HCT116 (cell line): ENCODE measurements at regions not wholly inside any gene's neighbourhood (a gene's known extent, or its start where the extent isn't known, plus 50 kb on each side); places are given as distances from the start of the nearest gene placed in this dataset.
A peak's percentile ranks its signal among the peaks of the same experiment; 100 is the strongest.

Experiments
- ATAC-seq: fragments of 200-7000 bp; cut with Tn5 transposase; 2 replicates; pipeline ENCODE4 v1.9.1; 2020; ENCODE audit warnings: mild to moderate bottlenecking, moderate library complexity
- BruUV-seq: library from RNA; stranded (reverse); fragments of 400-500 nt; replicated peaks from 2 replicates; lab custom pipeline; 2021; lab: Mats Ljungman, UMichigan
- CTCF ChIA-PET: fragments of 300-600 bp; sonication (Branson Sonifier 250); formaldehyde crosslinking; loops from one replicate; lab custom pipeline; 2021; ENCODE audit warnings: antibody characterized with exemption; lab: Charles Lee
- POLR2A ChIA-PET: fragments of 300-600, 350-600 bp; sonication (Branson Sonifier 250); formaldehyde crosslinking; loops from one replicate; lab custom pipeline; 2021; ENCODE audit warnings: antibody characterized with exemption; lab: Charles Lee
- RAD21 ChIA-PET, 2 experiments: fragments of 300-600 bp; sonication (Branson Sonifier 250); formaldehyde crosslinking; loops; one replicate each; lab custom pipeline; 2023; ENCODE audit warnings: low total read pairs in 2 of 2; ENCODE audit not compliant: uncharacterized antibody in 2 of 2, unreplicated experiment in 2 of 2, low non-redundant PET in 1 of 2; lab: Charles Lee
- DNase-seq: peaks from one replicate; pipeline ENCODE4 v3.0.0-alpha.2; 2010; ENCODE audit warnings: low read depth, low spot score
- H2AFZ ChIP-seq: fragments of 200-600 bp; shearing (Covaris generic), sonication (generic); 2 replicates; pipeline ENCODE4 v1.6.1; 2017; ENCODE audit warnings: low read depth, mixed run types, mixed read lengths, antibody characterized with exemption, low read length; ENCODE audit not compliant: poor library complexity, severe bottlenecking
- H3K27ac ChIP-seq: 2 replicates; pipeline ENCODE4 v1.5.1; 2012; ENCODE audit warnings: low read depth, low read length
- H3K27me3 ChIP-seq: fragments of 200-600 bp; sonication (generic); 2 replicates; pipeline ENCODE4 v1.6.1; 2016; ENCODE audit warnings: mixed run types, low read length, mixed read lengths; ENCODE audit not compliant: insufficient read depth
- H3K36me3 ChIP-seq, 2 experiments: fragments of 200-500 bp in 1 of 2; fragments of 200-600 bp in 1 of 2; sonication (Bioruptor generic) in 1 of 2; sonication (generic) in 1 of 2; 2 replicates each; pipeline versions ENCODE4 v1.5.1 to v1.6.1; 2014 to 2016; ENCODE audit warnings: low read length in 2 of 2, inconsistent platforms in 1 of 2, mixed read lengths in 1 of 2, mixed run types in 1 of 2; ENCODE audit not compliant: insufficient read depth in 2 of 2, control insufficient read depth in 1 of 2
- H3K4me1 ChIP-seq, 2 experiments: fragments of 200-600 bp in 1 of 2; sonication (generic) in 1 of 2; 2 replicates each; pipeline versions ENCODE4 v1.5.1 to v1.6.1; 2012 to 2017; ENCODE audit warnings: low read length in 2 of 2, inconsistent platforms in 1 of 2, mild to moderate bottlenecking in 1 of 2, mixed read lengths in 1 of 2, mixed run types in 1 of 2, moderate library complexity in 1 of 2; ENCODE audit not compliant: insufficient read depth in 2 of 2, control insufficient read depth in 1 of 2
- H3K4me2 ChIP-seq: fragments of 200-600 bp; sonication (generic); 2 replicates; pipeline ENCODE4 v1.6.1; 2017; ENCODE audit warnings: mixed run types, low read length, mixed read lengths
- H3K4me3 ChIP-seq, 2 experiments: fragments of 200-600 bp in 1 of 2; sonication (generic) in 1 of 2; replicated peaks in 1 of 2; 2 replicates each; pipeline ENCODE4 v1.5.1; 2011 to 2016; ENCODE audit warnings: low read length in 2 of 2, control low read depth in 1 of 2, low read depth in 1 of 2, mild to moderate bottlenecking in 1 of 2, mixed read lengths in 1 of 2, mixed run types in 1 of 2
- H3K79me2 ChIP-seq: fragments of 200-600 bp; sonication (generic); 2 replicates; pipeline ENCODE4 v1.6.1; 2017; ENCODE audit warnings: mild to moderate bottlenecking, mixed run types, low read length, moderate library complexity, mixed read lengths; ENCODE audit not compliant: insufficient read depth
- H3K9ac ChIP-seq: fragments of 200-600 bp; sonication (generic); 2 replicates; pipeline ENCODE4 v1.6.1; 2016; ENCODE audit warnings: low read length, mixed read lengths
- H3K9me2 ChIP-seq: fragments of 200-600 bp; sonication (generic), shearing (Covaris generic); 2 replicates; pipeline ENCODE4 v1.6.1; 2017; ENCODE audit warnings: mixed run types, mild to moderate bottlenecking, moderate library complexity; ENCODE audit not compliant: insufficient read depth
- H3K9me3 ChIP-seq, 2 experiments: fragments of 200-500 bp in 1 of 2; fragments of 200-600 bp in 1 of 2; sonication (Bioruptor generic) in 1 of 2; sonication (generic) in 1 of 2; 2 replicates each; pipeline ENCODE4 v1.6.1; 2014 to 2017; ENCODE audit warnings: low read length in 2 of 2, mixed read lengths in 2 of 2, inconsistent platforms in 1 of 2, low read depth in 1 of 2, mild to moderate bottlenecking in 1 of 2, mixed run types in 1 of 2, moderate library complexity in 1 of 2; ENCODE audit not compliant: control insufficient read depth in 1 of 2, insufficient read depth in 1 of 2
- H4K20me1 ChIP-seq: fragments of 200-600 bp; sonication (generic), shearing (Covaris generic); 2 replicates; pipeline ENCODE4 v1.6.1; 2017; ENCODE audit warnings: mixed run types, mild to moderate bottlenecking, moderate library complexity; ENCODE audit not compliant: insufficient read depth
- CBX3 ChIP-seq: IDR thresholded peaks from 2 replicates; pipeline ENCODE4 v1.6.1; 2012; ENCODE audit warnings: low read depth
- CEBPB ChIP-seq: IDR thresholded peaks from 2 replicates; pipeline ENCODE4 v1.6.1; 2012; ENCODE audit warnings: low read depth
- EGR1 ChIP-seq: IDR thresholded peaks from 2 replicates; pipeline ENCODE4 v1.6.1; 2012; ENCODE audit warnings: low read depth
- ELF1 ChIP-seq: IDR thresholded peaks from 2 replicates; pipeline ENCODE4 v1.6.1; 2012; ENCODE audit warnings: low read depth, borderline replicate concordance
- EZH2 ChIP-seq: fragments of 200-600 bp; sonication (generic); IDR thresholded peaks from 2 replicates; pipeline ENCODE4 v1.6.1; 2017; ENCODE audit warnings: antibody characterized with exemption, mixed run types
- FOSL1 ChIP-seq: IDR thresholded peaks from 2 replicates; pipeline ENCODE4 v1.6.1; 2012; ENCODE audit warnings: low read depth
- POLR2AphosphoS5 ChIP-seq: IDR thresholded peaks from 2 replicates; pipeline ENCODE4 v1.6.1; 2011; ENCODE audit warnings: mild to moderate bottlenecking, low read depth, low read length, moderate library complexity
- RAD21 ChIP-seq: IDR thresholded peaks from 2 replicates; pipeline ENCODE4 v1.6.1; 2012; ENCODE audit warnings: low read depth, mild to moderate bottlenecking
- SP1 ChIP-seq: IDR thresholded peaks from 2 replicates; pipeline ENCODE4 v1.6.1; 2012; ENCODE audit warnings: low read depth
- TCF7L2 ChIP-seq: IDR thresholded peaks from 2 replicates; pipeline ENCODE4 v1.7.0; 2011; ENCODE audit warnings: borderline replicate concordance, inconsistent platforms; ENCODE audit not compliant: insufficient read depth, insufficient read length; ENCODE audit errors: extremely low read depth
- ZFX ChIP-seq: fragments of 450-650 bp; IDR thresholded peaks from 2 replicates; pipeline ENCODE4 v1.6.1; 2017
- ZNF274 ChIP-seq: fragments of 200-500 bp; sonication (Bioruptor generic); IDR thresholded peaks from 2 replicates; pipeline ENCODE4 v1.6.1; 2014; ENCODE audit warnings: mild to moderate bottlenecking, low read depth, low read length, inconsistent platforms
- intact Hi-C: fragments of 100-400 bp; cut with micrococcal nuclease; formaldehyde crosslinking; loops from 2 replicates; pipeline ENCODE4 v1.10.0; 2022
- TF ChIP-seq, protein P1 (sequence below): IDR thresholded peaks from 2 replicates; pipeline ENCODE4 v1.6.1; 2012; ENCODE audit warnings: low read depth
- TF ChIP-seq, protein P2 (sequence below): IDR thresholded peaks from 2 replicates; pipeline ENCODE4 v1.6.1; 2011; ENCODE audit warnings: mild to moderate bottlenecking, low read length, moderate library complexity; ENCODE audit not compliant: insufficient replicate concordance; ENCODE audit errors: extremely low read depth

DNA sequence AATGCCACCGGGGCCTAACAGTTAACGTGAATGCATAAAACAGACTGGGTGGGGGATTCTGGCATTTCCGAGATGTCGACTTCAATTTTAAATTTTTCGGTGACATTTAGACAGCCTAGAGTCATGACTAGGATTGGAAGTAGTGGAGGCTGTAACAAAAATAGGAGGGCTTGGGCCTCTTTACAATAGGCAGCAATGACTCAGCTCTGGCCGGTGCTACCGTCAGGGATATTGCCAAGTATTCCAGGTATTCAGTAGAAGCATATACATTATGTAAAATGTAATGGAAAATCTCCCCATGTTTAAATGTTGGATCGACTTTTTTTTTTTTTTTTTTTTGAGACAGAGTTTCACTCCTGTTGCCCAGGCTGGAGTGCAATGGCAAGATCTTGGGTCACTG, 136.2 kb upstream of the STMND1 start:
- ATAC-seq: no peak
- no TSS peak for BruUV-seq
- Histone ChIP-seq H3K9me3 (no peaks in the 10 kb centered on the region), H2AFZ (peak overlapping the region; percentile 96), H3K4me2 (no peak overlapping the region), H3K9me2 (no peaks in the 10 kb centered on the region), H4K20me1 (no peaks in the 10 kb centered on the region), H3K4me1 (peaks cover 2 to 8% of the 10 kb centered on the region in 2 experiments; a peak in 3 of 4 replicates), H3K27ac (no peak overlapping the region), H3K9ac (no peak overlapping the region), H3K4me3 (no peak overlapping the region), H3K79me2 (no peaks in the 10 kb centered on the region), H3K27me3 (peaks cover 8% of the 10 kb centered on the region; the same call in 1 of the 2 replicates), H3K36me3 (no peaks in the 10 kb centered on the region)
- TF ChIP-seq TCF7L2 (no peak), FOSL1 (no peak), SP1 (no peak), CBX3 (no peak), EGR1 (no peak), POLR2AphosphoS5 (no peak), CEBPB (no peak), EZH2 (no peak), RAD21 (no peak), ELF1 (no peak), ZNF274 (no peak), ZFX (no peak)
- TF ChIP-seq, protein P1, sequence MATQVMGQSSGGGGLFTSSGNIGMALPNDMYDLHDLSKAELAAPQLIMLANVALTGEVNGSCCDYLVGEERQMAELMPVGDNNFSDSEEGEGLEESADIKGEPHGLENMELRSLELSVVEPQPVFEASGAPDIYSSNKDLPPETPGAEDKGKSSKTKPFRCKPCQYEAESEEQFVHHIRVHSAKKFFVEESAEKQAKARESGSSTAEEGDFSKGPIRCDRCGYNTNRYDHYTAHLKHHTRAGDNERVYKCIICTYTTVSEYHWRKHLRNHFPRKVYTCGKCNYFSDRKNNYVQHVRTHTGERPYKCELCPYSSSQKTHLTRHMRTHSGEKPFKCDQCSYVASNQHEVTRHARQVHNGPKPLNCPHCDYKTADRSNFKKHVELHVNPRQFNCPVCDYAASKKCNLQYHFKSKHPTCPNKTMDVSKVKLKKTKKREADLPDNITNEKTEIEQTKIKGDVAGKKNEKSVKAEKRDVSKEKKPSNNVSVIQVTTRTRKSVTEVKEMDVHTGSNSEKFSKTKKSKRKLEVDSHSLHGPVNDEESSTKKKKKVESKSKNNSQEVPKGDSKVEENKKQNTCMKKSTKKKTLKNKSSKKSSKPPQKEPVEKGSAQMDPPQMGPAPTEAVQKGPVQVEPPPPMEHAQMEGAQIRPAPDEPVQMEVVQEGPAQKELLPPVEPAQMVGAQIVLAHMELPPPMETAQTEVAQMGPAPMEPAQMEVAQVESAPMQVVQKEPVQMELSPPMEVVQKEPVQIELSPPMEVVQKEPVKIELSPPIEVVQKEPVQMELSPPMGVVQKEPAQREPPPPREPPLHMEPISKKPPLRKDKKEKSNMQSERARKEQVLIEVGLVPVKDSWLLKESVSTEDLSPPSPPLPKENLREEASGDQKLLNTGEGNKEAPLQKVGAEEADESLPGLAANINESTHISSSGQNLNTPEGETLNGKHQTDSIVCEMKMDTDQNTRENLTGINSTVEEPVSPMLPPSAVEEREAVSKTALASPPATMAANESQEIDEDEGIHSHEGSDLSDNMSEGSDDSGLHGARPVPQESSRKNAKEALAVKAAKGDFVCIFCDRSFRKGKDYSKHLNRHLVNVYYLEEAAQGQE: no peak
- TF ChIP-seq, protein P2, sequence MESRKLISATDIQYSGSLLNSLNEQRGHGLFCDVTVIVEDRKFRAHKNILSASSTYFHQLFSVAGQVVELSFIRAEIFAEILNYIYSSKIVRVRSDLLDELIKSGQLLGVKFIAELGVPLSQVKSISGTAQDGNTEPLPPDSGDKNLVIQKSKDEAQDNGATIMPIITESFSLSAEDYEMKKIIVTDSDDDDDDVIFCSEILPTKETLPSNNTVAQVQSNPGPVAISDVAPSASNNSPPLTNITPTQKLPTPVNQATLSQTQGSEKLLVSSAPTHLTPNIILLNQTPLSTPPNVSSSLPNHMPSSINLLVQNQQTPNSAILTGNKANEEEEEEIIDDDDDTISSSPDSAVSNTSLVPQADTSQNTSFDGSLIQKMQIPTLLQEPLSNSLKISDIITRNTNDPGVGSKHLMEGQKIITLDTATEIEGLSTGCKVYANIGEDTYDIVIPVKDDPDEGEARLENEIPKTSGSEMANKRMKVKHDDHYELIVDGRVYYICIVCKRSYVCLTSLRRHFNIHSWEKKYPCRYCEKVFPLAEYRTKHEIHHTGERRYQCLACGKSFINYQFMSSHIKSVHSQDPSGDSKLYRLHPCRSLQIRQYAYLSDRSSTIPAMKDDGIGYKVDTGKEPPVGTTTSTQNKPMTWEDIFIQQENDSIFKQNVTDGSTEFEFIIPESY: no peak
- ChIA-PET POLR2A (no interaction called here), CTCF (interaction anchor here (0.8 to 4.3 kb wide), 12 partner anchors 11 to 688 kb away, joined by 3 to 19 read pairs (median 6); partner anchors contain the start of gene ATXN1), RAD21 (interaction anchor here in 1 of 2 experiments (0.9 kb wide), 1 partner anchor 195 kb away, joined by 5 read pairs; no protein-coding TSS in a partner anchor)
- no peak for DNase-seq
- intact Hi-C loops: loop anchor here (1.0 to 5.0 kb wide), 3 partner anchors 201 to 633 kb away; no protein-coding TSS in a partner anchor
